ENCODE measurements at regions not wholly inside any gene's neighbourhood (a gene's known extent, or its start where the extent isn't known, plus 50 kb on each side); places are given as distances from the start of the nearest gene placed in this dataset.
"Not testable (repeated sequence)": the region's sequence is repeated elsewhere in the genome, so short reads cannot be mapped to it uniquely, and the experiment has no call there.

DNA sequence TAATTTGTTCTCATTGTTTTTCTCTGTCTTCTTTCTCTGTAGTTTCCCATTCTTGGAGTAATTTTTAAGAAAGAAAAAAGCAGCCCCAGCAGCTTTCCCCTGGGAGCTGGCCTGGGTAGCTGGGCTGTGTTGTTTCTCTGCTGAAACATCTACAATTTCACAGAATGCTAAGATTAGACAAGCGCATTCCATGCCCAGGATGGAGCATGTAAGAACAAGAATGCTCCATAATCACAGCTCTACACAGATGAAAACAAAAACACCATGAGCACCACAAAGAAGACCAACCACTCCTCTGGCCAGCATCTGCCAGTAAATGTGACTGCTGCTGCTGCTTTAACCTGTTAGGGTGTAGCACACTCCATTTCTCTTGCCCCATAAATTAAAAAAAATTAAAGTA, 239.2 kb upstream of the SLITRK1 start:
- DNase-seq, result no peak

DNA sequence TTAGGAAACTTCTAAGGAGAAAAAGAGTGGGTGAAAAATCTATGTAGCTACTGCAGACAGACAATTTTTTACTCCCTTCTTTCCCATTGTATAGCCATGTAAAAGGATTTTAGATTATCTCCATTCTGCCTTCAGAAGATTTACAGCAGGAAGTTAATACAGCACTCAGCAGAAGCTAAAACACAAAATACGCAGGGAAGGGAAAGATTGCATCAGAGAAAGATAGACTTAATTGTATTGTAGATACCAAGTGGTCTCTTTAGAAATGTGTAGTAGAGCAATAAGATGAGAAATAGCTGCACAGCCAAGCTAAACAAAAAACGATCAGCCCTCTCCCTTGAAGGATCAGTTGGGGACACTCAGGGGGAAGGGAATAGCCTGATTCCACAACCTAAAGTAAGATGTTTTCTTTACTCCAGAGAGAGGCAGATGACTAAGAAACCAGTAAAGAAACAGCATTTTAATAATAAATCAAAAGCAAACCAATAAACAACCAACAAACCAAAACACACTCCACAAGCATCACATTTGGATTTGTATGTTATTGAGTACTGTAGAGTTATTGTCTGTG, 236.7 kb upstream of the SLITRK1 start:
- DNase-seq, result no peak

DNA sequence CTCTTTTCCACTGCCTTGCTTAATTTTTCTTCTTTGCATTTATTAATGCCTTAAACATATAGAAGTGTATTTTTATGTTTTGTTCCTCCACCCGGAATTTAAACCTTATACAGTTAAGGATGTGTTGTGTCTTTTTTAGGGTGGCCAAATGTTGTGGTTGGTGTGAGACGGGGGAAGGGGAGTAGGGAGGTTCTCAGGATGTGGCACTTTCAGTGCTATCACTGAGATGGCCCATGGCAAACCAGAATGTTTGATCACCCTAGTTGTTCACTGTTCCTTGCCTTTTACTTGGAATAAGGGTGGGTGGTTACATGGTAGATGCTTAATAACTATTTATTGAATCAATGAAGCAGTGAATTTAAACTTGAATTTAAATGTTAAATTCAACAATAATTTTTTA, 216.0 kb upstream of the SLITRK1 start:
- DNase-seq, result no peak

DNA sequence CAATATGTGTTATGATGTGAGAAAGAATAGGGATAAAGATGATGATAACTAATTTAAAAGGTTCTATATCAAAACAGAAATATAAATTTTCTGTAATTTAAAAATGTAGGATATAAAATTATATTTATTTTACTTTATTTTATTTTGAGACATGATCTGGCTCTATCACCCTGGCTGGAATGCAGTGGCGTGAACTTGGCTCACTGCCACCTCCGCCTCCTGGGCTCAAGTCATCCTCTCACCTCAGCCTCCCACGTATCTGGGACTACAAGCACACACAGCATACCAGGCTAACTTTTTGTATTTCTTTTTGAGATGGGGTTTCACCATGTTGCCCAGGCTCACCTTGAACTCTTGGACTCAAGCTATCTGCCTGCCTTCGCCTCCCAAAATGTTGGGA, 214.9 kb upstream of the SLITRK1 start:
- DNase-seq, result no peak

DNA sequence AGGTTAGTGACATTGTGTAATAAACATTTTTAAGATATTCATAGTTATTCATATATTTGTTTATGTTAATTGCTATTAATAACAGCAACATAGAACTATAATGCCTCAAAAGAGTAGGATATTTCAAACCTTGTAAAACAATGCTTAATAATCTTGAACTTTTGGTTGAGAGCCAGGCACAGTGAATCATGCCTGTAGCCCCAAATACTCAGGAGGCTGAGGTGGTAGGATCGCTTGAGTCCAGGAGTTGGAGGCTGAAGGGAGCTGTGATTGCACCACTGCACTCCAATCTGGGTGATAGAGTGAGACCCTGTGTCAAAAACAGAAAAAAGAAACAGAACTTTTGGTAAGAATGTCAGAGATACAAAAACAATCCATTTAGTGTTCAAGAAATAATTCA, 213.9 kb upstream of the SLITRK1 start:
- no peak for DNase-seq

DNA sequence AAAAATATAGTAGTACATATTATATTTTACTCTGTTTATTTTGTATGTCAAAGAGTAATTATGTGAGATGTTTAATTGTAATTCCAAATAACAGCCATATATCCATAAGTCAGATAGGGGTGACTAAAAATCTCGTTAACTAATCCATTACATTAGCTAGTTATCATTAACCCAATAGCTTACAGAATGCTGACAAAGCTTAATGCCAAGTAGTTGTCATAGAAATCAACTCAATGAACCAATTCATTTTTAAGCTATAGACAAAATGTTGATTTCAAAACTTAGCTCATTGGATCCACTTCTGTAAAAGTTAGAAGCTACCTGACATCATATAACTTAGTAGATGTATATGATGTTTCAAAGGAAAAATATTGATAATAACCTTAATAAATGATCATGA, 206.7 kb upstream of the SLITRK1 start:
- no peak for DNase-seq

DNA sequence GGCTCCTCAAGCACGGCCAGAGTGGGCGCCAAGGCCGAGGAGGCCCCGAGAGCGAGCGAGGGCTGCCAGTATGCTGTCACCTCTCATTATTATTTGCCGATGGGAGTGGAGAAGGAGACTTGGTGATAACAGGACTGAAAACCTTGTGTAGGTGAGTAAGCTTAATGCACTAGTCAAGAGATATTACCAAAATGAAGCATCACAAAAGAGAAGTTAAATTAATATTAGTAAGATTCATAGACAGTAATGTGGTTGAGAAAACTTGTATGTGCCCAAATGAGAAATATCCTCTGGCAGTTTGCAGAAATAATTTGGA, 204.5 kb upstream of the SLITRK1 start:
- no peak for DNase-seq

DNA sequence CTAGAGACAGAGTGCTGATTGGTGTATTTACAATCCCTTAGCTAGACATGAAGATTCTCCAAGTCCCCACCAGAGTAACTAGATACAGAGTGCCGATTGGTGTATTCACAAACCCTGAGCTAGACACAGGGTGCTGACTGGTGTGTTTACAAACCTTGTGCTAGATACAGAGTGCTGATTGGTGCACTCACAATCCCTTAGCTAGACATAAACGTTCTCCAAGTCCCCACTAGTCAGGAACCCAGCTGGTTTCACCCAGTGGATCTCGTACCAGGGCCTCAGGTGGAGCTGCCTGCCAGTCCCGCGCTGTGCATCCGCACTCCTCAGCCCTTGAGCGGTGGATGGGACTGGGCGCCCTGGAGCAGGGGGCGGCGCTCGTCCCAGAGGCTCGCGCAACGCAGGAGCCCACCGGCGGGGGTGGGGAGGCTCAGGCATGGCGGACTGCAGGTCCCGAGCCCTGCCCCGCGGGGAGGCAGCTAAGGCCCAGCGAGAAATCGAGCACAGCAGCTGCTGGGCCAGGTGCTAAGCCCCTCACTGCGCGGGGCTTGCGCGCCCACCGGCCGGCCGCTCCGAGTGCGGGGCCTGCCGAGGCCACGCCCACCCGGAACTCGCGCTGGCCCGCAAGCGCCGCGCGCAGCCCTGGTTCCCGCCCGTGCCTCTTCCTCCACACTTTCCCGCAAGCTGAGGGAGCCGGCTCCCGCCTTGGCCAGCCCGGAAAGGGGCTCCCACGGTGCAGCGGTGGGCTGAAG, 204.0 kb upstream of the SLITRK1 start:
- DNase-seq, result not testable (repeated sequence)

DNA sequence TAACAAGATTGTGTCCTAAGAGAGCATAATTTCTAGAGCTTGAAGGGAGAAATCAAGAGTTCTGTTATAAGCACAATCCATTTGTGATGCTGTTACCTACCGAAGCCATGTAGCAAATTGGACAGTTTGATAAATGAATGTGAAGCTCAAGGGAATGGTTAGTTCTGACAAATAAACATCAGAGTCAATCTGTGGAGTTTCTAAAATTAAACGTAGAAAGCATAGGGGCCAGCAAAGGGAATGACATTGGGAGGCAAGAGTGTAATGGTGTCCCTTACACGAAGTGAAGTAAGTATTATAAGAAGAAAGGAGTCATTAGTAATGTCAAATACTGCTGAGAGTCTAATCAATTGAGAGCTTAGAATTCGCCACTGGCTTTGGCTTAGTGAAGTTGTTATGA, 200.2 kb upstream of the SLITRK1 start:
- no peak for DNase-seq

DNA sequence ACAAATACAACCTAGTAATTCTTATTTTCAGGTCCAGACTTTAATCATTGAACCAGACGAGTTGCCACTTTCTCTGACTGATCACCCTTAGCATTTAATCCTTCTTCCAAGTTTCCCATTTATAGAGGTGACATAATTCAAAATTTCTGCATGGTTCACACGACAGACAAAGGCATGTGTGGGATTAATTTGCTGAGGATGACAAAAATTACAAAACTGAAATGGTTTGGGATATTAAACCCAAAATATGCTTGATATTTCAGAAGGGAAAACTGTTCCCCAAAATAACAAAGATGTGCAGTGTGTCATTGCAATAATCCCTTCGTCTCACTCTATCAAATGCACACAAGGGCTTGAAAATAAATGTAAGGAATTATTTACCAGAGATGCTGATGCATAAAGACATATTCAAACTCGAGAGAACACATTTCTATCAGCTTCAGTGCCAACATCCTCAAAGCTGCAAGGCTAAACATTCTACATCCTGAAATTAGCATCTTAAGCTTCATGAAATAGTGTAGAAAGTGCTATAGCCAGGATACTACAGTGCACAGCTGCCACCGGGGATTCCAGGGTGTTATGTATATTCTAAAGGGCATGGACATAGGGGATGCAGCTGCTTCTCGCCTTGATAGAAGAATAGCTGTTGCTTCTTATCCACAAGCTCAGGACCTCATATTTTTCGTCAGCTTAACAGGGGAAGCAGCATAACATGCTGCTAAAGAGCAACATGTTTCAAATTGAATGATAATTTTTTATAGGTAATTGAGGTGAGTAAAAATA, 198.7 kb upstream of the SLITRK1 start:
- no peak for DNase-seq

DNA sequence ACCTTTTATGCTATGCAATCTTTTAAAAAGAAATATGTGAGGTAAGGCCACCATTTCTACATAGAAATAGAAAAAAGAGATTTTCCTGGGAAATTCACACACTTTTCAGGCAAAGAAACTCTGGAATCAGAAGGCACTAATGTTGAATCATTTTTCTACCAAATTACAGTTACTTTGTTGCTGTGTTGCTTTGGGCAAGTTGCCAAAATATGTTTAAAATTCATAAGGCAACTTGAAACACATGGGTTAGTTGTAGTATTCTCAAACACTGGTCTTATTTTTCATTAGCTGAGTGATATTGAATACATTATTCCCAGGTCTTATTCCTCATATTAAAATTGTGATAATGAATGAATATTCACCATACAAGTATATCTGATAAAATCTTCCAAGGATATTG, 195.0 kb upstream of the SLITRK1 start:
- no peak for DNase-seq

DNA sequence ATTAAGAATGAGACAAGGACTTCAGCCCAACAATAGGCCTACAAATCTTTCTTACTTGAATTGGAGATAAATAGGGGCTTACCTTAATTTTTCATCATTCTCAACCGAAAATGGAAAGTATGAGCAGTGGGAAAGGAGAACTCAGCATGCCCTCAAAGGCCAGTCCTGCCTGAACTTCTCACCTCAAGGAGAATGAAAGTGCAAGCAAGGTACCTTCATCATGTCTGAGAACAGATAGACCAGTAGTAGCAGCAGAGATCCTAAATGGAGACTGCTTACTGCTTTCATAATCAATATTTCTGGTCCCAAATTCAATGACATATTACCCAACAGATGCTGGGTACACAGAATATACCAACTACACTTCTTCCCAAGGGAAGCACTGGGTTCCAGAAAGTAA, 194.0 kb upstream of the SLITRK1 start:
- no peak for DNase-seq

DNA sequence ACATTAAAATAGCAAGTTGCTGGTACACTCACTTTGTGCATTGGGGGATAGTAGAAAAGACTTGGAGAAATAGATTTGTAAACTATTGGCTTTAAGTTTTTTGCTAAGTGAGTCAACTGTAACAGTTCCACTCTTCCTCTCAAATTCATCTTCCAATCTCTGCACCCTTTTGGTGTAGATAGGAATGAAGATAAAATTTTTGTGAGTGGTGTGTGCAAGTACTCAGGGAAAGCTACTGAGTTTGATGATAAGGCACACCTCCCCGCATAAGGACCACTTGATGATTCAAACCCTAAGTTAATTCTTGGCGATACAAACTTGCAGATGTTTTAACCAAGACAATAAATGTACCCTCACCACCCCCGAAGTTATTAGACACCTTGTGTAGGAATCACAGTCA, 168.3 kb upstream of the SLITRK1 start:
- no peak for DNase-seq

DNA sequence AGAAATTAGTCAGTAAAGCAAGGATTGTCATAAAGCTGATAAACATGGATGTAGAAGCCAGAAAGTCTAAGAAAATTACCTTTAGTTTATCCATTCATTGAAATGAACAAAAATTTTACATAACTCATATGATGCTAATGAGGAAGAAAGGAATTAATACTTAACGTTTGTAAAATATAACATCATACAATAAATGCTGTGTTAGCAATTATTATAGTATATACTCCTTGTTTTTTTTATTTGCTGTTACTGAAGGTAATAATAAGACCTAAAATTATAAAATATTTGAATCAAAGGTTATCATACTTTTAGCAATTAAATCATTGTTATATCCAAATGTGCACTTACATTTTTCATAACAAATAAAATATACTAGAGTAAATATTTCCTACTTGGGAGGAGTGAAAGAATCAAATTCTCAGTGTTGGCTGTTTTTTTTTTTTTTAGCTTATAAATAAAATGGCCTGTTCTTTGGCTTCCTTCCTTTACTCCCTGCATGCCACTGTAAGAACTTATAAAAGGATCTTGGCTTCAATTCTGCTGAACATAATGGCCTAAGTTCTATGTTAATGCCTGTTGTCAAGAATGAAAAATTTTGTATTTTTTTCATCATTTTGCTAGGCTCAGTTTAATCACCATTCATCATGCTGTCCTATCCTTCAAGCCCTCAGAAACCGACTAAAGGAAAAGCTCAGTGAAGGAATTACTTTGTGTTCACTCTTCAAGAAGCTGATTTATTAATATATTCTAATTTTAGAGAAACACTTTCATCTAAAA, 167.4 kb upstream of the SLITRK1 start:
- DNase-seq, result no peak

DNA sequence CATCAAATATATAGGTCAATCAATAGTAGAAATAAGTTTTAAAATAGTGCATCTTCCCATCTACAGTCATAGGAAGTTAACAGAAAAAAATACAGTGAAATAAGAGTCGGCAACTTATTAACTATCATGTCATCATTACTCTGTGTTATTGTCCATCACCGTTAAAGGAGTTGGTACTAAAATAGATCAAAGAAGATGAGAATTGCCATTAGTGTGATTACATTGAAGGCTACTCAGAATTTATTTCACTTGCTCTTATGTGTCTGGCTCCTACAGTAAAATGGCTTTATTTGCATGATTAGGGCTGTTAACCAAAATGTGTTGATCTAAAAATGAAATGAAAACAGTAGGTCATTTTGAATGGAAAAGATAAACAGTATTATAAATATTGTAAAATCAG, 162.5 kb upstream of the SLITRK1 start:
- DNase-seq, result no peak

DNA sequence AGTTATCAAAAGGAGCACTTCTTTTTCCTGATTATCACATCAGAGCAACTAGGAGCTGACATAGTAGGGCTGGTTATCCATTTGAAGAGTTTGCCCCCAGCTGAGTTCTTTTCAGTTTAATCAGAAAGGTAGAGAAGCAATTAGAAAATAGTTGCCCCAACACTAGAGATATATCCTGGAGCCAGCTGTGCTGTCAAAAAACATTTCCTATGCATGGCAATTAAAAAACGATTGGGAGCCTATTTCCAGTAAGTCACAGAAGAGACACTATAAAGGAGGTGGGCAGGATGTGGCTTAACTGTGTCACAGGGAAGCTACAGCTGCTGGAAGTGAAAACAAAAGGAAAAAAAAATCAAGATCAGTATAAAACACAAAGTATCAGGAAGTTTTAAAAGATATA, 155.7 kb upstream of the SLITRK1 start:
- DNase-seq, result no peak

DNA sequence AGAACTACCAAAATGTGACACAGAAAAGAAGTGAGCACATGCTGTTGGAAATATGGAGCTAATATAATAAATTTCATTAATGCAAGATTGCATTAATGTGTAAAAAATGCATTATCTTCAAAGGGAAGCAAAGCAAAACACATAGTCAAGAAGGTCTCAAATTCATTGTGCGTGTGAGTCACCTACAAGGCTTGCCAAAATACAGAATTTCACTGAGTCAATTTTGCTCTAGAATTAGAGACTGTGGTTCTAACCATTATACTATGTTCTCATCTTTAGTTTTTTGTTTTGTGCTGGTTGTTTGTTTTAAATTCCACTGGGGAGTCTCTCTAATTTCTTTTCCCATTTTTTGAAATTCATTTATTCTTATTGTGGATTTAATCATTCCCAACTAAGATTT, 149.8 kb upstream of the SLITRK1 start:
- no peak for DNase-seq

DNA sequence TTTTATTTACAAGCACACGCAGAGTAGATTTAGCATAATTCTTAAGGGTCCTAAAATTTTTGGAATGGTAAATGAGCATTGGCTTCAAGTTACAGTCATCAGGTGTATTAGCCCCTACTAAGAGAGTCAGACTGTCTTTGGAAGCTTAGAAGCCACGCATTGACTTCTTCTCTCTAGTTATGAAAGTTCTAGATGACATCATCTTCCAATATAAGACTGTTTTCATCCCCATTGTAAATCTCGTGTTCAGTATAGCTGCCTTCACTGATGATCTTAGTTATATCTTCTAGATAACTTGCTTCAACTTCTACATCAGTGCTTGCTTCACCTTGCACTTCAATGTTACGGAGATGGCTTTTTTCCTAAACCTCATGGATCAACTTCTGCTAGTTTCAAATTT, 148.8 kb upstream of the SLITRK1 start:
- DNase-seq, result no peak

DNA sequence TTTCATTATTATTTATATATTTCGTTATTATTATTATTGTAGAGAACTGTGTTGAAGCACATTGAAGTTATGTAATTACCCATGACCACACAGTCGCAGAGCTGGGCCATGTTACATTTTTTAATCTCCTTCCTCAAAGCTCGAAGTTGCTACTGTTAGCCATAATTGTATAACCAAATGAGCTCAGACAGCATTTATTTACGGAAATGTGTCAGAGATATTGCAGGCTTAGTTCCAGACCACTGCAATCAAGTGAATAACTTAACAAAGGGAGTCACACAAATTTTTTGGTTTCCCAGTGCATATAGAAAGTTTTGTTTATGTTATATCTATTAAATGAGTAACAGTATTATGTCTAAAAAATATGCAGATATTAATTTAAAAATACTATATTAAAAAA, 147.1 kb upstream of the SLITRK1 start:
- no peak for DNase-seq

DNA sequence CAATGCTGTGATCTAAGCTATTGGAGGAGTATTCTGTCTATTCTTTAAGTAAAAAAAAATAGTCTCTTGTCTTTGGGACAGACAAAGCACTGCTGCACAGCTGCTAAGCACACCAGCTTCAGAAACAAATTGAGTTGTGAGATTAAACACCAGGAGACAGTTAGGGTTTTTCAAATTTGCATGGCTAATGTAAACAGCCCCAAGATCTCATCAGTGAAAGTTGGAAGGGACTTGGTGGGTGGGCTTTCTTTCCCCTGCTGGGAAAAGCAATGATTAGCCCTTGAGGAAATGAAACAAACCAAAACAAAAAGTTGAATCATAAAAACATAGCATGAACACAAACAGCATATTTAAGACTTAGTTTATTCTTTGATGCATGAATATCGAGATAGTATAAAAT, 143.6 kb upstream of the SLITRK1 start:
- no peak for DNase-seq

DNA sequence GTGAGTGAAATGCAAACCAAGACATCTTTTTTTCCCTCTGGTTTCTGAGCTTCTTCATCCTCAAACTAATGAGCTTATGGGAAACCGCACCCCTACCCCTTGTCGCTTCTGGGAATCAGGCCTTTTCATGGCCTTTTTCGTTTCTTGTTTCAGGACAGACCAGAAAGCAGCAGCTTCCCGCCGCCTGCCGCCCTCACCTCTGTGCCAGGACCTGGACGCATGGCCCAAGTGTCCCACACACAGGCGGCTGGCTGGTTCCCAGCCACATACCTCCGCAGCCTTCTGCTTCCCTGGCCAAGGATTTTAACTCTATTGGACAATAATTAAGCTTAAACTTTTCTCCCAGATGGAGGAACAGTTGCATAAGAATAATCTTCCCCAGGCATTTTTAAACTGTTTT, 114.1 kb upstream of the SLITRK1 start:
- DNase-seq, result no peak

DNA sequence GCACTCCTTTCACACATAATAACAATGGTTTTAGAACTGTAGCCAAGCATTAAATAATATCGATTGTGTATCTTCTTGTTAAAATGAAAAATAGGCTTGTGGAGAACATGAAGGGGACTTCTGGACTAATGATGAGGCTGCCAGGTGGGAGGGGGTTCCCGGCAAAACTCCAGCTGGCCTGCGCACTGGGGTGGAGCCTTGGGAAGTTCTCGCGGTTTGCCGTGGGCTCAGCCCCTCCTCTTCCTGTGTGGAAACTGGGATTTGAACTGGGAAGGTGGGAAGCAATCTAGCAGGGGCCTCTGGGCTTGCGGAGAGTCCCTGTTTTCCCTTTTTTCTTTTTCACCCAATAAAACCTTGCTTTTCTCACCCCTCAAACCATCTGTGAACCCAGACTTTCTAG, 113.7 kb upstream of the SLITRK1 start:
- DNase-seq, result no peak

DNA sequence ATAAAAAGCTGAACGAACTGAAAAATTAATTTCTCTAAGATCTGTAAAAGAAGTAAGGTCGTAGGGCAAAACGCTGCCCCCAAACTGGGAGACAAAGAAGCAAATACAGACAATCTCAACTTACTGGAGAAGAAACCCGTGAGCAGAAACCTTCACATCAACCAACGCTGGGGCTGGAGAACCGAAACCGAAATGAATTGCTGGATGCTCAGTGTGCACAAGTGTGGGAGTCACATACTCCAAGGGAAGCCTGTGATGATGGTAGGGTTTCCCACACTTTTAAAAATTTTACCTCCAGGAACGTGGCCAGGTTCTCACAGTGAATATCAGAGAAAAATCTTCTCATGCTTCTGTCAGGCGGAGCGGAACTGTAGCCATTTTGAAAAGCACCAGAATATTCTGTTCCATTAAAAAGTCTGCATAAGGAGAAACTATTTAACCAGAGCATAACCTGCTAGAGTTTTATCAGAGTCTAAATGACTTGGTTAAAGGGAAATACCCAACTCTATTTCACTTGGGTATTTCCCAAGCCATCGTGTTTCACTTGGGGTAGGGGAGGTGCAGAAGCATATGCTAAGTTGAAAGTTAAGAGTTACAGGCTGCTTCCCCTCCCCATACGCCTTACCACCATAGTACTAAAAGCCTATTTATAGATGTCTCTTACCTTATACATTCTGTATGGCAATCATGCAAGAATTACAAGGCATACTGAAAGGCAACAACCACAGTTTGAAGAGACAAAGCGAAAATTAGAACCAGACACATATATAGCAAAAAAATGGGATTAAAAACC, 110.5 kb upstream of the SLITRK1 start:
- DNase-seq, result no peak
